ENCODE measurements at regions not wholly inside any gene's neighbourhood (a gene's known extent, or its start where the extent isn't known, plus 50 kb on each side); places are given as distances from the start of the nearest gene placed in this dataset.
"Not testable (repeated sequence)": the region's sequence is repeated elsewhere in the genome, so short reads cannot be mapped to it uniquely, and the experiment has no call there.

DNA sequence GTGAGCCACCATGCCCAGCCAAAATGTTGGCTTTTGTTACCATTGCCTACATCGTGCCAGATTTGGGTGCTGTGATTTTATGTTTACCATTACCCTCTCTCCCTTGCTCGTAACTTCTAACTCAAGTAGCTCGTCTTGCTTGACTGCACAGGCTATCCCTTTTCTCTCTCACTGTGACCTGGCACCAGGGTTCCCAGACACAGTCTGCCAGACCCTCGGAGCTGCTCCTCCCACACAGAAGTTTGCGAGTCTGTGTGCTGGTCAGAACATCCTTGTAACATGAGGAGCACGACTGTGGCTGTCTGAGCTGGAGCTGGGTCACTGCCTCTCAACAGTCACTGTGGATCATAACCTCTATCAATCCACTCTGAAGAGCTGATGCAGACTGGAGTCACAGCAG lies 152.5 kb upstream of the ACKR3 start:
- no peak for DNase-seq

DNA sequence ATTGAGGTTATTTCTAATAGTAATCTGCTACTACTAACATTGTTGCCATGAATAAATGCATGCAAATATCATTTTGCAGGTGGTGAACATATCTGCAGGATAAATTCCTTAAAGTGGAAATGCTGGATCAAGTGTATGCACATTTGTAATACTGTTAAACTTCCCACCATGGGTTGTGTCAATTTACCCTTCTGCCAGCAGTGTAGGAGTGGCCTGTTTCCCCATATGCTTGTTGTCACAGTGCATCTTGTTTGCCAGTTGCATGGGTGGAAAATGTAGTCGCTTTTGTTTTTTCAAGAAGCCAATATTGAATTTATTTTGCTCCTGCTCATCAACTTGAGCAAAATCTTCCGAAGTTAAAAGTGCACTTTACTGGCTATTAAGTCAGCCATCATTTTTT lies 139.0 kb upstream of the ACKR3 start:
- no peak for DNase-seq

DNA sequence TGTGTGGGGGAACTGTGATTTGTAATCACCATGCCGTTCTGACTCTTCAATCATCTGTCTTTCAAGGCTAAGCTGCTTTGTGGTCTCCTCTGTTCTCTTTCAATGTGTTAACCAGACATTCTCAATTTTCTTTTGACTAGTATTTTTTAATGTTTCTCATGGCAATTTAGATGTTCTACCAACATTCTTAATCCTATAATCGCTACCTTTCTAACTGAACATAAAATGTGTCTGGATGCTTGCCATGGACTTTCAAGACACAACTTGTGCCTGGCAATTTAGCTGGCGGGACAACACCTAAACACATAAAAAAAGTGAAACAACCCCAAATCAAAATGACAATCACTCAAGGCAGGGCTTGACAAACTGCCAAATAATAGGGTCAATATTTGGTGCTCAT lies 135.0 kb upstream of the ACKR3 start:
- DNase-seq, result no peak

DNA sequence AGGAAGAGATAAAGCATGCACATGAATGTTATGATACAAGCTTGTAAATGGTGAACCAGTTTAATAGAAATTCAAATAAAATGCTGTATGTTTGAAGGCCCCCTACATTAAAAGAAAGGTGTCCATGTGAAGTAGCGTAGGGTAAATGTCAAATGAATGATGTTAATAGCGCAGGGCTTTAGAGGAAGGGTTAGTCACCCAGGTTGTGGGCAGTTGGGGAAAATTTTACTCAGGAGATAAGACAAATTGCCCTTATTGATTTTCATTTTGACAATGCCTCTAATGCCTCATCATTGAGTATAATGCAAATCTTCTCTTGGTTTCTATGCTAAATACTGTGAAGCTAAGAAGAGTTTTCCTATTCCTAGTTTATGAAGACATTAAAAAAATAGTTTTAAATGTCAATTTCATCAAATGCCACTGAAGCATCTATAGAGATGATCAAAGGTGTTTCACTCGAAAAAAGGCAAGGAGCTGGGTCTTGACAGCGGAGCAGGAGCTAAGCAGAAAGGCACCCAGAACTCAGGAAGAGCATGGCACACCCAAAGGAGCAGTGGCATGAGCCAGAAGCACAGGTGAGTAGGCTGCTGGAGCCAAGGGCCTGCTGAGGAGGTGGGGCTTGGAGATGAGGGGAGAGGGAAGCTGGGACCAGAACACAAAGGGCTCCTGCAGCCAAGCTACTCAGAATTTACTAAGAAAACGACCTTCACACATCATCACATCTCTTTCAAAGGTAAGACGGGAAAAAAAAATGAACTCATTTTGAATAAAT lies 129.3 kb upstream of the ACKR3 start:
- no peak for DNase-seq

DNA sequence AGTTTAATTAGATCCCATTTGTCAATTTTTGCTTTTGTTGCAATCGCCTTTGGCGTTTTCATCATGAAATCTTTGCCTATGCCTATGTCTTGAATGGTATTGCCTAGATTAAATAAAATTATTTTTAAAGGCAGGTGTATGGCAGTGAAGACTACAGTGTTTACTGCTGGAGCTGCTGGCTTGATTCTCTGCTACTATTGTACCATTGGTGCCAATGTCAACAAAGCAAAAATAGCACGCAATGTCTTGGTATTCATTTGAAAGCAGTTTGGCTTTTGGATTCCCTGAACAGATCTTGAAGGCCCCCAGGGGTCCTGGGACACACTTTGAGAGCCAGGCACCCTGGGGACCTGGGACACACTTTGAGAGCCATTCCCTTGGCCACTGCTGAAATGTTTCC lies 125.4 kb upstream of the ACKR3 start:
- no peak for DNase-seq

DNA sequence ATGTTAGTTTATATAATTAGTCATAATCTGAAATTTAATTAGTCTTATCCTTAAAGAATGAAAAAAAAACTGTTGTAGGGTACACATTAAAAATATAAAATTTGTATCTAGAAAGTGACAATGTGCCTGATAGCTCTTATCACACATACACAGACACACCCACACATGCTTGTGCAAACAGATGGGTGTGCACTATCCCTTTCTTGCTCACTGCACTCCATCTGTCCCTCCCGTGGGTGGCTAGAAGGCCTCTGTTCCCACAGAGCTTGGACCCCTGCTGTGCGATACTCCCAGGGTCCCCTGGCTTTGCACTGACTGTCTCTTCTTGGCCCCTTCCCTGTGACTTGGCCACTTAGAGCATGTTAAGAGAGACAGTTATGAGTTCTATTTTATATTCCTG lies 123.9 kb upstream of the ACKR3 start:
- no peak for DNase-seq

DNA sequence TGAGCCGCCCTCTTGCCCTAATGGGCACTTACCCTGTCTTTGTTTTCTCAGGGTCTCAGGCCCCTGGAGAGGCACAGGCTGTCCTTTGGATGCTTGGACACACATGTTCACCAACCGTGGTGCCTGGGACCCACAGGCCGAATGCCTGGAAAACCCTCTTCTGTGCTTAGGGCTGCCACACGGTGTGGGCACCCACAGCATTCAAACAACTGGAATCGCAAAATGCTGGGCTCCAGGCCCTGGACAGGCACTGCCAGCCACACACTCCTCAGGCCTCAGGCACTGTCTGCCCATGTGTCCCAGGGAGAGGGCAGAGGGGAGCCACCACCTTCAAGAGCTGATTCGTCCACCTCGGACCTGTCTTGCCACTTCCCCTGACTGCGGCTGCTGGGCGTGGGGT lies 123.1 kb upstream of the ACKR3 start:
- no peak for DNase-seq

DNA sequence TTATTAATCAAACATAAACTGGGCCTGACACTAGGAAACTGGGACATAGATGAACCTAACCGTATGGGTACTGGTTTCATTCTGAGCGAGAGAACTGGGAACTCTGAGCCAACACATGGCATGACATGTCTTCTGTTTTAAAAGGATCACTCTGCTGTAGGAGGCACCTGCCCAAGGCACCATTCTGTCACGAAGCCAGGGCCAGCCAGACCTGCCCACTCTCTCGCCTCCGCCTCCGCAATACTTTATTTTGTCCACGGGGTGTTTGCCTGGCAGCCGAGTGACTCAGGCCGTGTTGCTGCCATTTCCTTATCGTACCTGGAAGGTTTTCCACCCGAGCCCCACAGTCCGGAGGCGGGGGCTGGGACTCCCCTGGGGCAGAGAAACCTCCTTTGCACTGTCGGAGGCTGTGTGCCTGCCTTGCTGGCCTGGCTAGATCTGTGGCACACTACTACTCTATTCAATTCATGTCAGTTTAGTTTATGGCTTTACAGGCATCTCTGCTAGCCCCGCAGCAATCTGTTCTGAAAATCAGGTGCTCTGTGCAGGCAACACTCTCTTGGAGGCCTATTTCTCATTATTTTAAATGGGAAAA lies 120.4 kb upstream of the ACKR3 start:
- DNase-seq, result no peak

DNA sequence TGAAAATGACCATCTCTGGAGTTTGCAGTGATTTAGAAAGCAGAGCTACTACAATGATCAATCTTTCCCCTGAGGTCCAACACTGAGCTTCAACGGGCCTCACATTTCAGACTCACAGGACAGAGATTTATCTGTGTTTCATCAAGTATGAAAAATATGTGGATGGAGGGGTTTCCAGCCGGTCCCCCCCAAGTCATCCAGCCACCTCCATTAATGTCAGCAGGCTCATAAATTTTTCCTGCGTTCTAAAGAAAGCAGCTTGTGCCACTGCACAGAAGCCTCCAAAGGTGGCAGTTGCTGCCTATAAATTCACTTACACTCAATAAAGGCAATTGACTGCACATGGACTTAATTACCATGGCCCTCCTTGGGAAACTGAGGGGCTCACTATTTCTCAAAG lies 117.4 kb upstream of the ACKR3 start:
- DNase-seq, result no peak

DNA sequence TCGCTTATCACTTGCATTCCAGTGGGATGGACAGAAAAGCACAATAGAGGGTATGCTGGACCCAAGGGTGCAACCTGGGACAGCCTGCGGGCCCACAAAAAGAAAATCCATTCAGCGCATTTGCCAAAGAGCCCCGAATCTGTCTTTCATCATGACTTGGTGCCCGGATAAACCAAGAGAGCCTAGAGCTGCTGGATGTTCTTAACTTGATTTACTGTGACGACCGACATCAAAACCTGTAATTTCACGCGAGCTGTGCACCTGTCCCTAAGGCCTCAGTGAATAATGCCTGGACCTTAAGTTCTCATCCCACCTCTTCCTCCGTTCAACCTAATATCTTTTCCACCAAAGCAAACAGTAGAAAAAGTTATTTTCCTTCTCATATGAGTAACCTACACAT lies 115.5 kb upstream of the ACKR3 start:
- DNase-seq, result no peak

DNA sequence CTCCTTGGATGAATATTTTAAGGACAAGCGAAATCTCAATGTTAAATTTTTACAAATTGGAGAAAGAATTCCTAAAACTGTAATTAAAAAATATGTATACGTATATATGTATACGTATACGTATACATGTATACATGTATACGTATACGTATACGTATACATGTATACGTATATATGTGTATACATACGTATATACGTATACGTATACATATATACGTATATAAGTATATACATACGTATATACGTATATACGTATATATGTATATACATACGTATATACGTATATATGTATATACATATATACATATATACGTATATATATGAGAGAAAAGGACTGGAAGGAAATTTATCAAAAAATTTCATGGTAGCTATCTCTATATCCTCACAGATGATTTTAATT lies 110.2 kb upstream of the ACKR3 start:
- no peak for DNase-seq

DNA sequence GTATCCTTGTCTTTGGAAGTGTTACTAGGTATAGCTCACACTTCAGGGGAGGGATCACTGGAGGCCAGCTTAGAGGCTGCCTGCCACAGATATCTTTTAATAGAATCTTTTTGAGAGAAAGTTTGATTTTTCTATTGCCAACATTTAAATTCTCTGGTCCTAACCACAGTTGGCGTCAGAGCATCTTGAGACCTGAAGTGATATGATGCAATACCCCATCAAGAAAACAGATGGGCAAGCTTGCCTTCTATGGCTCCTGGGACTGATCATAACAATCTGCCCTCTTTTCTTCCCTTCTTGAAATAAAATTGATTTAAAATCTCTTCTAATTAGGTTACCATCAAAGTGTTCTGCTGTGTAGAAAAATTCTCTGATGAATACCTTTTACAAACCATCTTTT lies 105.5 kb upstream of the ACKR3 start:
- DNase-seq, result no peak

DNA sequence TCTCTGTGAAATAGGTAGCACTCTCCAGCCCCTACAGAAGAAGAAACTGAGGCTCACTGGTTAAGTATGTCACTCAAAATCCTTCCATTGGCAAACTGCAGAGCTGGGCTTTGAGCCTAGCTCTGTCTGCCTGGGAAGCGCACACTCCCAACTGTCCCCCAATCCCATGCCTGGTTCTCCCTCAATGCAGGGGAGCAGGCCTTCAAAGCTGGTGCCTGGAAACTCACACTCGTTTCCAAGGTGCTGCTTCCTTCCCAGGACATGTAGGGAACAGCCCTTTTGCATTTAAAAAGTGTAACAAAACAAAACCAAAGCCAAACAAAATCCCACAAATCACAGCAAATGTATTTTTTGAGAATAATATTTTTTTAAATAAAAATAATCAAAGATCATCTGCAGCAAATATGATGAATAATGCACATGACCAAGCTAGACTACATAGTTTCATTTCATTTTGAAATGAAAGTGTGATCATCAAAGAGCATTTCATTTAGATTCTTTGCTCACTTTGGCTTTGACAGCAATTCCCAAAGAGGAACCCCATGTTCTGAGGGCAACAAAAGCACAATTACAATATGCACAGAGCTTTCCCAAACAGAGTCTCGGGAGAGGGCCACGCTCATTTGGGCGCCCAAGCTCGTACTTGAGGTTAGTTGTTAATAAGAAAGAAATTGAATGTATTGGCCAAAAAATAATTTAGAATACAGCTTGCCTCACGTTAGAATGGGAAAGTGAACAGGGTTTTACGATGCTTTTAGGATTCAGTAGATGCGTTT lies 96.7 kb upstream of the ACKR3 start:
- no peak for DNase-seq

DNA sequence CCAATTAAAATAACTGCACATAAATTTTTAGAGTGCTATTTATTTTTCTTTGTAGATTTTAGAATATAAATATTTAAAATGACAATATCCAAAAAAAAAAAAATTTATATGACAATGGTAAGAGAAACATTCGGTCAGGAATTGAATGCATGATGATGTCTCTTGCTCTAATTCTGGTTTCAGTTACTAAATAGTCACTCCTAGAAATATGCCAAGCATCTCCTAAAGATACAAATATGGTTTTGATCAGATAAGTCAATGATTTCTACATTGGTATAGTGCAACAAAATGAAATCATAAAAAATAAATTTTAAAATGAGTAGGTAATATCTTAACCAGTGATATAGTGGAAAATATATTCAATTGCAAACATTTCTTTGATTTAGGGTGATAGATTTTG lies 95.9 kb upstream of the ACKR3 start:
- no peak for DNase-seq

DNA sequence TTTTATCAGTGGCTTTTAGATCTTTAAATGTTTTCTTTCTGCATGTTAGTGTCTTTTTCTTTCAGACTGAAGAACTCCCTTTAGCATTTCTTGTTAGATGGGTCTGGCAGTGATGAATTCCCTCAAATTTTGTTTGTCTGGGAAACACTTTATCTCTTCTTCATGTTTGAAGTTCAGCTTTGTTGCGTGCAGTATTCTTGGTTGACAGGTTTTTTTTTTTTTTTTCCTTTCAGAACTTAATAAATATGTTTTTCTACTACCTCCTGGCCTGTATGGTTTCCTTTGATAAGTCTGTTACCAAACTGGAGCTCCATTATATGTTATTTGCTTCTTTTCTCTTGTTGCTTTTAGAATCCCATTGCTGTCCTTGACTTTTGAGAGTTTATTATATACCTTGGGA lies 89.8 kb upstream of the ACKR3 start:
- DNase-seq, result no peak

DNA sequence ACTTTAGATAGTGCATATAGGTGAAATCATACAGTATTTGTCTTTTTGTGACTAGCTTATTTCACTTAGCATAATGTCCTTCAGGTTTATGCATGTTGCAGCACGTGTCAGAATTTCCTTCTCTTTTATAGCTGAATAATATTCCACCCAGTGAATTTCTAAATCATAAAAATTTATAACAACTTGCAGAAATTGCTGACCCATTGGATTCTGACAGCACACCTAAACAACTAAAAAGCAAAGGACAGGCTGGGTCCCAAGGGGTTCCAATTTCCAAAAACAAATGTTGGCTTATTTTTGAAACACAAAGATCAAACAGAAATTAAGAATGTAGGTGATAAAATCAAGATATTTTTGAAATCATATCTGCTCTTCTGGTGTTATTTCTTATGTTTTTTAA lies 86.5 kb upstream of the ACKR3 start:
- DNase-seq, result no peak

DNA sequence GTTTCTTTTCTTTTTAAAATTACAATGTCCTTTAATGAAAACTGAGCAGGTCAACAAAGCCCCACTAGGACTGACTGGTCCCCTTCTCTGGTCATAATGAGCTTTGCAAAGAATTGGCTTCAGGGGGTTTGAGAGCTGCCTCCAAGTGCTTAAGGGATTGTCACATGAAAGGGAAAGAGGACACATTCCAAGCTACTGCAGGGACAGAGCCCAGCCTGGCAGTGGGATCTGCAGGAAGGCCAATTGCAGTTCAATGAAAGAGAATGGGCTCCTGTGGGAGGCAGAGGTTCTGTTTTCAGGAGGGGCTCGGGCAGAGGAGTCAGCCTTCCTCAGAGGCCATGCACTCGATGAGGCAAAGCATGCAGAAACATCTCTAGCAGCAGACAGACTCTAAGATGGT lies 84.1 kb upstream of the ACKR3 start:
- DNase-seq, result no peak

DNA sequence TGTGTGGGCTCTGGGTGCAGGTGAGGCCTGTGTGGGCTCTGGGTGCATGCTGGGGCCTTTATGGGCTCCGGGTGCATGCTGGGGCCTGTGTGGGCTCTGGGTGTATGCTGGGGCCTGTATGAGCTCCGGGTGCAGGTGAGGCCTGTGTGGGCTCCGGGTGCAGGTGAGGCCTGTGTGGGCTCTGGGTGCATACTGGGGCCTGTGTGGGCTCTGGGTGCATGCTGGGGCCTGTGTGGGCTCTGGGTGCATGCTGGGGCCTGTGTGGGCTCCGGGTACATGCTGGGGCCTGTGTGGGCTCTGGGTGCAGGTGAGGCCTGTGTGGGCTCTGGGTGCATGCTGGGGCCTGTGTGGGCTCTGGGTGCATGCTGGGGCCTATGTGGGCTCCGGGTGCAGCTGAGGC lies 80.5 kb upstream of the ACKR3 start:
- DNase-seq, result not testable (repeated sequence)

DNA sequence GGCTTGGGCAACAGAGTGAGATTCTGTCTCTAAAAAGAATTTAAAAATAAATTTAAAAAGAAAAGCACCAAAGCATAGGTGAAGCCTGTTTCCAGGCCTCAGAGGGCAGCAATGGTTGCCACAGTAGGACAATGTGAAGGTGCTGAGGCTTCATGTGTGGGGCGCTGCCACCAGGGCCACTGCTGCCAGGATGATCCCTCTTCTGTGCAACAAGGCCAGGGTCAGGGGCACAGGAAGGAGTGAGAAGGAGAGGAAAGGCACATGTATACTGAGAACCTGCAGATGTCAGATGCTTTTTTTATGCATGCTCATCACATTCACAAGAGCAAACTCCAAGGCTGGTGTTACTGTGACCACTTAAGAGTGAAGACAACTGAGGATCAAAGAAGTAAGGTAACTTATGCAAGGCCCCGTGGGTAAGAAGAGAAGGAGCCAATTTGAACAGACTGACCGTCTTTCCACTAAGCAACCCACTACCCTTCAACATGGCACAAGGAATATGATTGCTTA lies 79.7 kb upstream of the ACKR3 start:
- no peak for DNase-seq

DNA sequence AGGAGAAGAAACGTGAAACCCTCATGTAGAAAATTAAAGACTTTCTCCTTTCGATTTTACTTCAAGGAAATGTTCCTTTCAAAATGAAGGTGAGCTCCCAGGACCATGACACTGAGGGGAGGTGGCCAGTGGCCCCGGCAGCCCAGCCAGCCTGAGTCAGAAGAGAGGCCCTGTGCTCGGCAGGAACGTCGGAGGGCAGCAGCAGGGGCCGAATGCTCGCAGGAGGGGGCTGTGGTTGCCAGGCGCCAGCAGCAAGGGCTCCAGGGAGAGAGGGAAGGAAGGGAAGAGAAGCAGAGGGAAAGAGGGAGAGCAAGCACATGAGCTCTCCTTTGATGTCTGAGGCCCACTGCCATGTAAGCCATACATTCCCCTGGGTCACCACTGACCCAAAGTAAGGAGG lies 73.3 kb upstream of the ACKR3 start:
- no peak for DNase-seq

DNA sequence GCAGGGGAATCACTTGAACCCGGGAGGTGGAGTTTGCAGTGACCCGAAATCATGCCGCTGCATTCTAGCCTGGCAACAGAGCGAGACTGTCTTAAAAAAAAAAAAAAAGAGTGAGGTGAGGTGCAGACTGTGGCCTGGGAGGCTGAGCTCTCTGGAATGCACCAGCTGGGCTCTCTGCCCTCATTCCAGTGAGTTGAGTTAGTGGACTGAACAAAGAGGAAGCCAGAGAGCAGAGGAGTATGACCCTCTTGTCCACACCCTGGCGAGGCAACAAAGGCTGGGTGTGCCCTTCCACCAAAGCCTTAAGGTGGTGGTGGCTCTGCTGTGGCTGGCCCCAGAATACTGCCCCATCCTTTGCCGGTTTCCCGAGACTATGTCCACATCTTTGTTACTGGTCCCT lies 71.3 kb upstream of the ACKR3 start:
- no peak for DNase-seq

DNA sequence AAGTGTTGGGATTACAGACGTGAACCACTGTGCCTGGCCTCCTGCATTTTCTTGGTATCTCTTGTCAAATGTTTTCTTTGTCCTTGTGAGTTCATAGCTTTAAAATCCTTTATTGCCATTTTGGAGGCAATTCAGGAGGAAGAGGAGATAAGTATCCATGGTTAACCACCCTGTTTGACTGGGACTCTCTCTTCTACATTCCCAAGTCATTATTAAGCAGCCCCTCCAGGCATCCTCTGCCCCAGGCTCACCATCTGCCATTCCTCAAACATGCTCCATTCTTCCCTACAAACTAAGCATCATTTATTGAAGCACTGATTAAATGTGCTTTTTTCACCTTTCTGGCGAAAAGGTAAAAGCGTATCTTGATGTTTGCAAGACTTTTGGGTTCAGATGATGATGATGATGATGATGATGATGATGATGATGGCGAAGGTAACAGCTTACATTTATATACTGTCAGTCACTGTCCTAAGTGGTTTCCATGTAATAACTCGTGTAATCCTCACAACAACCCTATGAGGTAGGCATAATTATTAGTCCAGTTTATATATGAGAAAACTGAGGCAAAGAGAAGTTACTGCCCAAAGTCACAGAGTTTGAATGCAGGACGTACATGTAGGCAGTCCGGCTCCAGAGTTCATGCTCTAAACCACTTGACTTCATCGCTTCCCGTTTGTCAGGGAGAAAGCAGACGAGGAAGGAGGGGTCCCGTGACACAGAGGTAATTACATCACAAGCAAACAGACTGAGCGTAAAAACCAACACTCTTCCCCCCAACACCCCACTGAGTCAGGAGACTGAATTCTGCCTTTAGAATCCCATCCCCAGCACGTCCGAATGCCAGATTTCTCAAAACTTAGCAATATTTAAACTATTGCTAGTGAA lies 69.7 kb upstream of the ACKR3 start:
- no peak for DNase-seq

DNA sequence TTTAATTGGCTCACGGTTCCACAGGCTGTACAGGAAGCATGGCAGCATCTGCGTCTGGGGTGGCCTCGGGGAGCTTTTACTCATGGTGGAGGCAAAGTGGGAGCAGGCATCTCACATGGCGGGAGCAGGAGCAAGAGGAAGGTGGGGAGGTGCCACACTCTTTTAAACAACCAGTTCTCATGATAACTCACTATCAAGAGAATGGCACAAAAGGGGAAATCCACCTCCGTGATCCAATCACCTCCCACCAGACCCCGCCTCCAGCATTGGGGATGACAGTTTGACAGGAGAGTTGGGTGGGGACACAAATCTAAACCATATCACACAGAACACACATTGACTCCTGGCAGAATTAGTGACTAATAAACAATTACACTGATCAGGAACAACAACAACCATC lies 68.6 kb upstream of the ACKR3 start:
- DNase-seq, result no peak
